ENCODE measurements at regions not wholly inside any gene's neighbourhood (a gene's known extent, or its start where the extent isn't known, plus 50 kb on each side); places are given as distances from the start of the nearest gene placed in this dataset.

DNA sequence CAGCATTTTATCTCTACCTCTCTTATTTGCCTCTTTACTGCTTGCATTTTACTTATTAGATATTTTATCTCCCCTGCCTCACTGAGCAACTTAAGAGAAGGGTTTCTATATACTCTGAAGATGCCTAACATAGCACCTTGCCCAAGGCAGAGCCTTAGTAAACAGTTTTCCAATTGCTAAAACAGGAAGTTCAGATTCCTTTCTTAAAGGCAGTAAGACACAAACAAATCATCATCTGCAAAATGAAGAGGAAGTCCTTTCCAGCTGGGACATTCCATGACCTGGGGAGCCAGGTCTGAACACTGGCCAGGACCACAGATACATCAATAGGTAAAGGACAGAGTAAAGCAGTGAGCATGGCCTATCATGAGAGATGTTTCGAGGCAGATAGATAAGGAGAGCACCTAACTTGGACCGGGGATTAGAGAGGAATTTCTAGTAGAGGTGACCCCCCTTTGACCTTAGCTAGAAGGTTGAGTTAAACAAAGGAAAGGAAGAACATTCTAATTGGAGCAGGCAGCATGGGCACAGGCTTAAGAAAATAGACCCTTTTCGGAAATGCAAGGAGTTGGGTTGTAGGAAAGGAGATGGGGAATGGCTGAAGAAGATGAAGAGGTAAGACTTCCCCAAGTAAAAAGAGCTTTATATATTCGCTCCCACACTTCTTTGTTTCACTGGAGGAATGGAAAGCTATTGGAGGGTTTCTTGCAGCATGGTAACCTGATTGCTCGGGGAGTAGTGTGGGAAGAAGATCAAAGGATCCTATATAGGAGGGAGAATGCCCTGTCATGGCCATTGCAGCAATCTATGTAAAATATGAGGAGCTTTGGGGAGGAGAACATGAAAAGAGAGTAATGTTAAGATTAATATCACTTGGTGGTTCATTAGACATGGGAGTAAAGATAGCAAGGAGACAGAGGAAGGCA, 94.8 kb downstream of the PHLDA1 start:
- TF ChIP-seq, protein P1, sequence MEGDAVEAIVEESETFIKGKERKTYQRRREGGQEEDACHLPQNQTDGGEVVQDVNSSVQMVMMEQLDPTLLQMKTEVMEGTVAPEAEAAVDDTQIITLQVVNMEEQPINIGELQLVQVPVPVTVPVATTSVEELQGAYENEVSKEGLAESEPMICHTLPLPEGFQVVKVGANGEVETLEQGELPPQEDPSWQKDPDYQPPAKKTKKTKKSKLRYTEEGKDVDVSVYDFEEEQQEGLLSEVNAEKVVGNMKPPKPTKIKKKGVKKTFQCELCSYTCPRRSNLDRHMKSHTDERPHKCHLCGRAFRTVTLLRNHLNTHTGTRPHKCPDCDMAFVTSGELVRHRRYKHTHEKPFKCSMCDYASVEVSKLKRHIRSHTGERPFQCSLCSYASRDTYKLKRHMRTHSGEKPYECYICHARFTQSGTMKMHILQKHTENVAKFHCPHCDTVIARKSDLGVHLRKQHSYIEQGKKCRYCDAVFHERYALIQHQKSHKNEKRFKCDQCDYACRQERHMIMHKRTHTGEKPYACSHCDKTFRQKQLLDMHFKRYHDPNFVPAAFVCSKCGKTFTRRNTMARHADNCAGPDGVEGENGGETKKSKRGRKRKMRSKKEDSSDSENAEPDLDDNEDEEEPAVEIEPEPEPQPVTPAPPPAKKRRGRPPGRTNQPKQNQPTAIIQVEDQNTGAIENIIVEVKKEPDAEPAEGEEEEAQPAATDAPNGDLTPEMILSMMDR (IDR thresholded peaks at IDR 0.05 in 8 of 11, conservative IDR thresholded peaks at IDR 0.05 in 3 of 11), result no peak
- no peak for TF ChIP-seq POLR2A (IDR thresholded peaks at IDR 0.05)

Measured in spleen (tissue), 7 donors.